Mesendoderm (in vitro differentiated cells): ENCODE measurements at regions not wholly inside any gene's neighbourhood (a gene's known extent, or its start where the extent isn't known, plus 50 kb on each side); places are given as distances from the start of the nearest gene placed in this dataset.
"Not testable (repeated sequence)": the region's sequence is repeated elsewhere in the genome, so short reads cannot be mapped to it uniquely, and the experiment has no call there.

ENCODE experiments used
- DNase-seq: peaks from one replicate; pipeline ENCODE4 v3.0.0; 2013
- H2AK5ac ChIP-seq: 2 replicates; pipeline ENCODE4 v1.6.1; 2013; ENCODE audit warnings: low read length, inconsistent platforms
- H2BK120ac ChIP-seq: 2 replicates; pipeline ENCODE4 v1.6.1; 2013; ENCODE audit warnings: low read depth, mild to moderate bottlenecking, low read length, moderate library complexity, mixed read lengths
- H2BK15ac ChIP-seq: replicated peaks from 2 replicates; pipeline ENCODE4 v1.6.1; 2013; ENCODE audit warnings: low read depth, mild to moderate bottlenecking, moderate library complexity
- H2BK5ac ChIP-seq: 2 replicates; pipeline ENCODE4 v1.6.1; 2013; ENCODE audit warnings: low read length, inconsistent platforms
- H3K18ac ChIP-seq: 2 replicates; pipeline ENCODE4 v1.6.1; 2013; ENCODE audit warnings: mild to moderate bottlenecking, low read length, mixed read lengths
- H3K23ac ChIP-seq: one replicate; pipeline ENCODE4 v1.6.1; 2013; ENCODE audit warnings: low read length
- H3K27ac ChIP-seq: 2 replicates; pipeline ENCODE4 v1.5.1; 2013; ENCODE audit warnings: low read depth, mild to moderate bottlenecking, inconsistent platforms, low read length, moderate library complexity
- H3K27me3 ChIP-seq: 2 replicates; pipeline ENCODE4 v1.6.1; 2013; ENCODE audit warnings: low read length, control low read depth, mild to moderate bottlenecking, inconsistent platforms; ENCODE audit not compliant: insufficient read depth, poor library complexity
- H3K36me3 ChIP-seq: 2 replicates; pipeline ENCODE4 v1.6.1; 2013; ENCODE audit warnings: low read length, inconsistent platforms; ENCODE audit not compliant: control insufficient read depth, insufficient read depth
- H3K4ac ChIP-seq: one replicate; pipeline ENCODE4 v1.6.1; 2013; ENCODE audit warnings: low read depth, mild to moderate bottlenecking, low read length, moderate library complexity
- H3K4me1 ChIP-seq: 2 replicates; pipeline ENCODE4 v1.6.1; 2013; ENCODE audit warnings: low read depth, low read length, inconsistent platforms; ENCODE audit not compliant: control insufficient read depth
- H3K4me2 ChIP-seq: 2 replicates; pipeline ENCODE4 v1.6.1; 2013; ENCODE audit warnings: low read length
- H3K4me3 ChIP-seq: 2 replicates; pipeline ENCODE4 v1.5.1; 2013; ENCODE audit warnings: mild to moderate bottlenecking, low read length
- H3K56ac ChIP-seq: one replicate; pipeline ENCODE4 v1.6.1; 2013; ENCODE audit warnings: low read length
- H3K79me1 ChIP-seq: 2 replicates; pipeline ENCODE4 v1.6.1; 2013; ENCODE audit warnings: low read length, inconsistent platforms
- H3K79me2 ChIP-seq: 2 replicates; pipeline ENCODE4 v1.6.1; 2013; ENCODE audit warnings: mild to moderate bottlenecking, low read length; ENCODE audit not compliant: control insufficient read depth, insufficient read depth
- H3K9ac ChIP-seq: 2 replicates; pipeline ENCODE4 v1.6.1; 2013; ENCODE audit warnings: low read length, inconsistent platforms
- H4K5ac ChIP-seq: one replicate; pipeline ENCODE4 v1.6.1; 2013; ENCODE audit warnings: low read length
- H4K8ac ChIP-seq: one replicate; pipeline ENCODE4 v1.6.1; 2013; ENCODE audit warnings: low read depth, mild to moderate bottlenecking, control low read depth, low read length, moderate library complexity
- WGBS: extraction: QIAGEN DNeasy Blood & Tissue Kit; methylation state at CpG from one replicate; pipeline ENCODE4 v1.1.7; 2013; ENCODE audit warnings: low lambda C conversion rate, missing lambda C conversion rate; ENCODE audit not compliant: insufficient coverage; ENCODE audit errors: extremely low coverage; 5-methylcytosine and 5-hydroxymethylcytosine counted together

- Histone ChIP-seq H3K4ac (no peak overlapping the region), H3K56ac (no peak overlapping the region), H2BK5ac (no peak overlapping the region), H3K18ac (no peak overlapping the region), H3K9ac (no peak overlapping the region), H2AK5ac (no peak overlapping the region), H3K79me2 (no peaks in the 10 kb centered on the region), H2BK15ac (no peak overlapping the region), H3K36me3 (no peaks in the 10 kb centered on the region), H2BK120ac (no peak overlapping the region), H3K4me2 (no peak overlapping the region), H3K4me3 (no peak overlapping the region), H4K5ac (no peak overlapping the region), H3K79me1 (no peaks in the 10 kb centered on the region), H3K4me1 (no peaks in the 10 kb centered on the region), H3K27ac (no peak overlapping the region), H4K8ac (no peak overlapping the region), H3K23ac (no peak overlapping the region), H3K27me3 (no peaks in the 10 kb centered on the region)
- no peak for DNase-seq
- WGBS: no CpG with 5 or more reads among the region's 3 CpGs
Measured at GRCh38 chr7:41399171-41399570, 303.7 kb downstream of the INHBA start.

- Histone ChIP-seq H3K56ac (no peak overlapping the region), H3K18ac (no peak overlapping the region), H3K27ac (no peak overlapping the region), H4K8ac (no peak overlapping the region), H3K27me3 (no peaks in the 10 kb centered on the region), H3K79me2 (no peaks in the 10 kb centered on the region), H3K9ac (no peak overlapping the region), H2BK5ac (no peak overlapping the region), H2BK120ac (no peak overlapping the region), H3K4ac (no peak overlapping the region), H3K79me1 (no peaks in the 10 kb centered on the region), H2AK5ac (no peak overlapping the region), H3K4me1 (no peaks in the 10 kb centered on the region), H3K4me2 (no peak overlapping the region), H3K36me3 (no peaks in the 10 kb centered on the region), H3K4me3 (no peak overlapping the region), H2BK15ac (no peak overlapping the region), H3K23ac (no peak overlapping the region), H4K5ac (no peak overlapping the region)
- peak; percentile 34 for DNase-seq
- WGBS: no CpG with 5 or more reads among the region's 3 CpGs
Measured at GRCh38 chr7:41391818-41392217, 311.1 kb downstream of the INHBA start.

- not testable (repeated sequence) for H3K23ac ChIP-seq, H2AK5ac ChIP-seq, H2BK120ac ChIP-seq, H3K56ac ChIP-seq, DNase-seq, H2BK5ac ChIP-seq, H3K9ac ChIP-seq, H3K27ac ChIP-seq, H3K4ac ChIP-seq, H4K5ac ChIP-seq, H4K8ac ChIP-seq, H3K18ac ChIP-seq, H3K36me3 ChIP-seq, H2BK15ac ChIP-seq, H3K4me2 ChIP-seq, H3K27me3 ChIP-seq, H3K79me1 ChIP-seq, H3K4me1 ChIP-seq, H3K79me2 ChIP-seq, H3K4me3 ChIP-seq
- 100% methylated on average over 1 of the region's 3 CpGs for WGBS
Measured at GRCh38 chr7:41388933-41389332, 314.0 kb downstream of the INHBA start.

- no peak overlapping the region for H2BK15ac ChIP-seq
- peak; percentile 87 for DNase-seq
- H3K27ac ChIP-seq: no peak overlapping the region
- no peaks in the 10 kb centered on the region for H3K79me1 ChIP-seq
- no peaks in the 10 kb centered on the region for H3K36me3 ChIP-seq
- no CpG with 5 or more reads among the region's 1 CpG for WGBS
- no peaks in the 10 kb centered on the region for H3K27me3 ChIP-seq
- H3K9ac ChIP-seq: no peak overlapping the region
- no peak overlapping the region for H3K4ac ChIP-seq
- no peak overlapping the region for H3K18ac ChIP-seq
- H2BK120ac ChIP-seq: no peak overlapping the region
- H4K8ac ChIP-seq: no peak overlapping the region
- H3K4me2 ChIP-seq: no peak overlapping the region
- H3K79me2 ChIP-seq: no peaks in the 10 kb centered on the region
- H3K23ac ChIP-seq: no peak overlapping the region
- H2AK5ac ChIP-seq: no peak overlapping the region
- H2BK5ac ChIP-seq: no peak overlapping the region
- H3K4me3 ChIP-seq: no peak overlapping the region
- no peak overlapping the region for H4K5ac ChIP-seq
- no peaks in the 10 kb centered on the region for H3K4me1 ChIP-seq
- H3K56ac ChIP-seq: no peak overlapping the region
Measured at GRCh38 chr7:41385996-41386395, 316.9 kb downstream of the INHBA start.

- H3K9ac ChIP-seq: no peak overlapping the region
- H2BK5ac ChIP-seq: no peak overlapping the region
- H3K36me3 ChIP-seq: no peaks in the 10 kb centered on the region
- H3K4ac ChIP-seq: no peak overlapping the region
- no peak overlapping the region for H3K56ac ChIP-seq
- H2BK120ac ChIP-seq: no peak overlapping the region
- no peaks in the 10 kb centered on the region for H3K79me1 ChIP-seq
- no peak overlapping the region for H3K27ac ChIP-seq
- no peaks in the 10 kb centered on the region for H3K4me1 ChIP-seq
- H3K4me2 ChIP-seq: no peak overlapping the region
- H3K4me3 ChIP-seq: no peak overlapping the region
- no peak overlapping the region for H2AK5ac ChIP-seq
- no peak for DNase-seq
- no peak overlapping the region for H3K23ac ChIP-seq
- no peaks in the 10 kb centered on the region for H3K79me2 ChIP-seq
- no peak overlapping the region for H4K8ac ChIP-seq
- no CpG with 5 or more reads among the region's 12 CpGs for WGBS
- H3K18ac ChIP-seq: no peak overlapping the region
- no peak overlapping the region for H2BK15ac ChIP-seq
- H4K5ac ChIP-seq: no peak overlapping the region
- H3K27me3 ChIP-seq: no peaks in the 10 kb centered on the region
Measured at GRCh38 chr7:41384418-41384817, 318.5 kb downstream of the INHBA start.

- H4K5ac ChIP-seq: no peak overlapping the region
Measured at GRCh38 chr7:41383596-41383995, 319.3 kb downstream of the INHBA start.

More at GRCh38 chr7:41383596-41383995, 319.3 kb downstream of the INHBA start:
- no CpG with 5 or more reads among the region's 3 CpGs for WGBS
- Histone ChIP-seq H3K4ac (no peak overlapping the region), H3K27ac (no peak overlapping the region), H3K18ac (no peak overlapping the region), H2BK120ac (no peak overlapping the region), H3K4me1 (no peaks in the 10 kb centered on the region), H3K79me1 (no peaks in the 10 kb centered on the region), H3K4me2 (no peak overlapping the region), H3K23ac (no peak overlapping the region), H3K79me2 (no peaks in the 10 kb centered on the region), H4K8ac (no peak overlapping the region), H3K4me3 (no peak overlapping the region), H2BK5ac (no peak overlapping the region), H3K56ac (no peak overlapping the region), H3K9ac (no peak overlapping the region), H2AK5ac (no peak overlapping the region), H3K36me3 (no peaks in the 10 kb centered on the region), H3K27me3 (no peaks in the 10 kb centered on the region), H2BK15ac (no peak overlapping the region)
- no peak for DNase-seq
